B cell (primary cell): ENCODE measurements at regions not wholly inside any gene's neighbourhood (a gene's known extent, or its start where the extent isn't known, plus 50 kb on each side); places are given as distances from the start of the nearest gene placed in this dataset.

Experiments used
- ATAC-seq: fragments of 200-7000 bp; cut with Tn5 transposase; one replicate; pipeline ENCODE4 v1.10.0; 2021; ENCODE audit warnings: low read depth, mild to moderate bottlenecking, moderate number of reproducible peaks, moderate library complexity
- CTCF ChIA-PET: fragments of 350-600 bp; sonication (Branson Sonifier 250); formaldehyde crosslinking; loops from one replicate; lab custom pipeline; 2021; ENCODE audit warnings: antibody characterized with exemption, inconsistent platforms; lab: Charles Lee
- POLR2A ChIA-PET: fragments of 350-600 bp; sonication (Branson Sonifier 250); formaldehyde crosslinking; loops from one replicate; lab custom pipeline; 2021; ENCODE audit warnings: antibody characterized with exemption; lab: Charles Lee
- DNase-seq: peaks from one replicate; pipeline ENCODE4 v3.0.0; 2013
- H2AFZ ChIP-seq: 2 replicates; pipeline ENCODE4 v1.6.1; 2012; ENCODE audit warnings: mild to moderate bottlenecking, low read depth, low read length; ENCODE audit not compliant: insufficient read depth, poor library complexity, severe bottlenecking
- H3K27ac ChIP-seq, 2 donors: 1 replicate in 1 of 2; 2 replicates in 1 of 2; pipeline ENCODE4 v1.5.1; 2012 to 2013; ENCODE audit warnings: low read length in 2 of 2, mild to moderate bottlenecking in 2 of 2, moderate library complexity in 1 of 2
- H3K27me3 ChIP-seq, 4 experiments: fragments of 200-600 bp in 1 of 4; sonication (generic) in 1 of 4; replicated peaks in 1 of 4; 1 replicate in 2 of 4; 2 replicates in 2 of 4; pipeline versions ENCODE4 v1.6.1 to v1.7.0; 2013 to 2016; ENCODE audit warnings: low read length in 3 of 4, mild to moderate bottlenecking in 2 of 4, mixed read lengths in 1 of 4, moderate library complexity in 1 of 4; ENCODE audit not compliant: insufficient read depth in 4 of 4, control insufficient read depth in 3 of 4; ENCODE audit errors: control extremely low read depth in 1 of 4
- H3K36me3 ChIP-seq, 2 experiments: replicated peaks in 1 of 2; 1 replicate in 1 of 2; 2 replicates in 1 of 2; pipeline versions ENCODE4 v1.6.1 to v1.7.1; 2013; ENCODE audit warnings: low read length in 1 of 2; ENCODE audit not compliant: insufficient read depth in 2 of 2, control insufficient read depth in 1 of 2; ENCODE audit errors: control extremely low read depth in 1 of 2, extremely low read depth in 1 of 2
- H3K4me1 ChIP-seq, 2 donors: fragments of 200-600 bp in 1 of 2; sonication (generic) in 1 of 2; 1 replicate in 1 of 2; 2 replicates in 1 of 2; pipeline versions ENCODE4 v1.5.1 to v1.6.1; 2013 to 2017; ENCODE audit warnings: low read length in 2 of 2; ENCODE audit not compliant: control insufficient read depth in 2 of 2, insufficient read depth in 2 of 2
- H3K4me2 ChIP-seq: replicated peaks from 2 replicates; pipeline ENCODE3; 2012; ENCODE audit warnings: mild to moderate bottlenecking, low read depth, low read length; ENCODE audit not compliant: poor library complexity, severe bottlenecking
- H3K4me3 ChIP-seq, 5 experiments: fragments of 200-600 bp in 1 of 5; sonication (generic) in 1 of 5; 1 replicate in 3 of 5; 2 replicates in 2 of 5; pipeline versions ENCODE4 v1.5.1 to v1.7.0; 2011 to 2016; ENCODE audit warnings: low read length in 4 of 5, mild to moderate bottlenecking in 4 of 5, low read depth in 2 of 5, control low read depth in 1 of 5, moderate library complexity in 1 of 5; ENCODE audit not compliant: insufficient read depth in 1 of 5; ENCODE audit errors: control extremely low read depth in 1 of 5, extremely low read depth in 1 of 5
- H3K79me2 ChIP-seq: fragments of 200-600 bp; sonication (generic); one replicate; pipeline ENCODE4 v1.6.0; 2016; ENCODE audit warnings: low read length; ENCODE audit not compliant: control insufficient read depth, insufficient read depth
- H3K9ac ChIP-seq: fragments of 200-600 bp; sonication (generic); 2 replicates; pipeline ENCODE4 v1.6.1; 2017; ENCODE audit warnings: mild to moderate bottlenecking, low read length, moderate library complexity
- H3K9me3 ChIP-seq, 3 donors: one replicate each; pipeline versions ENCODE4 v1.6.1 to v1.7.1; 2013; ENCODE audit warnings: low read length in 2 of 3; ENCODE audit not compliant: control insufficient read depth in 2 of 3, insufficient read depth in 1 of 3; ENCODE audit errors: control extremely low read depth in 1 of 3
- H4K20me1 ChIP-seq: 2 replicates; pipeline ENCODE4 v1.6.0; 2012; ENCODE audit warnings: mild to moderate bottlenecking, low read length; ENCODE audit not compliant: insufficient read depth, control insufficient read depth, poor library complexity, severe bottlenecking
- H3K27ac Mint-ChIP-seq: one replicate; pipeline ENCODE4 v1.8.0; 2021; ENCODE audit warnings: mixed read lengths
- H3K27me3 Mint-ChIP-seq: one replicate; pipeline ENCODE4 v1.8.0; 2021; ENCODE audit warnings: mixed read lengths
- H3K4me1 Mint-ChIP-seq: one replicate; pipeline ENCODE4 v1.8.0; 2021; ENCODE audit warnings: mixed read lengths
- H3K4me3 Mint-ChIP-seq: one replicate; pipeline ENCODE4 v1.8.0; 2021; ENCODE audit warnings: mixed read lengths
- H3K9me3 Mint-ChIP-seq: one replicate; pipeline ENCODE4 v1.8.0; 2022; ENCODE audit warnings: mixed read lengths; ENCODE audit not compliant: insufficient read depth
- EZH2 ChIP-seq: IDR thresholded peaks from 2 replicates; pipeline ENCODE4 v1.6.1; 2012; ENCODE audit warnings: borderline replicate concordance, low read depth, mild to moderate bottlenecking, moderate library complexity, low read length; ENCODE audit not compliant: insufficient read depth, poor library complexity, severe bottlenecking
- WGBS: methylation state at CpG from one replicate; pipeline ENCODE4 v1.1.5; 2013; ENCODE audit warnings: missing lambda C conversion rate; ENCODE audit not compliant: insufficient coverage; 5-methylcytosine and 5-hydroxymethylcytosine counted together
- intact Hi-C: fragments of 100-400 bp; cut with micrococcal nuclease; formaldehyde crosslinking; loops from one replicate; pipeline ENCODE4 v1.10.0; 2022
- TF ChIP-seq, protein P1 (sequence below): fragments of 200-600 bp; IDR thresholded peaks from one replicate; pipeline ENCODE4 v1.8.0; 2022; ENCODE audit warnings: antibody characterized with exemption, mild to moderate bottlenecking

GRCh38 chr1:29646161-29646775, 409.9 kb downstream of the PTPRU start:
- no peak overlapping the region for H3K27ac Mint-ChIP-seq
- no peaks in the 10 kb centered on the region for H3K4me1 ChIP-seq
- no peak overlapping the region for H3K4me2 ChIP-seq
- no peak overlapping the region for H3K27ac ChIP-seq
- ATAC-seq (no peak), DNase-seq (no peak)
- H3K9me3 ChIP-seq: peaks cover 0 to 5% (median 0%) of the 10 kb centered on the region in 3 donors
- H3K27me3 ChIP-seq: no peaks in the 10 kb centered on the region
- no peaks in the 10 kb centered on the region for H3K79me2 ChIP-seq
- TF ChIP-seq, protein P1, sequence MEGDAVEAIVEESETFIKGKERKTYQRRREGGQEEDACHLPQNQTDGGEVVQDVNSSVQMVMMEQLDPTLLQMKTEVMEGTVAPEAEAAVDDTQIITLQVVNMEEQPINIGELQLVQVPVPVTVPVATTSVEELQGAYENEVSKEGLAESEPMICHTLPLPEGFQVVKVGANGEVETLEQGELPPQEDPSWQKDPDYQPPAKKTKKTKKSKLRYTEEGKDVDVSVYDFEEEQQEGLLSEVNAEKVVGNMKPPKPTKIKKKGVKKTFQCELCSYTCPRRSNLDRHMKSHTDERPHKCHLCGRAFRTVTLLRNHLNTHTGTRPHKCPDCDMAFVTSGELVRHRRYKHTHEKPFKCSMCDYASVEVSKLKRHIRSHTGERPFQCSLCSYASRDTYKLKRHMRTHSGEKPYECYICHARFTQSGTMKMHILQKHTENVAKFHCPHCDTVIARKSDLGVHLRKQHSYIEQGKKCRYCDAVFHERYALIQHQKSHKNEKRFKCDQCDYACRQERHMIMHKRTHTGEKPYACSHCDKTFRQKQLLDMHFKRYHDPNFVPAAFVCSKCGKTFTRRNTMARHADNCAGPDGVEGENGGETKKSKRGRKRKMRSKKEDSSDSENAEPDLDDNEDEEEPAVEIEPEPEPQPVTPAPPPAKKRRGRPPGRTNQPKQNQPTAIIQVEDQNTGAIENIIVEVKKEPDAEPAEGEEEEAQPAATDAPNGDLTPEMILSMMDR: no peak
- no peaks in the 10 kb centered on the region for H3K9me3 Mint-ChIP-seq
- no peak overlapping the region for H3K9ac ChIP-seq
- H3K4me3 Mint-ChIP-seq: no peak overlapping the region
- intact Hi-C loops: no loop called here
- peaks cover 19% of the 10 kb centered on the region for H3K27me3 Mint-ChIP-seq
- ChIA-PET POLR2A (no interaction called here), CTCF (no interaction called here)
- WGBS: 81% methylated on average over 5 of the region's 7 CpGs
- no peaks in the 10 kb centered on the region for H3K36me3 ChIP-seq
- H3K4me3 ChIP-seq: no peak overlapping the region
- no peaks in the 10 kb centered on the region for H3K4me1 Mint-ChIP-seq
- H4K20me1 ChIP-seq: no peaks in the 10 kb centered on the region
- no peak overlapping the region for H2AFZ ChIP-seq

GRCh38 chr1:29645586-29645985, 409.3 kb downstream of the PTPRU start:
- Histone ChIP-seq H4K20me1 (no peaks in the 10 kb centered on the region), H3K4me1 (no peaks in the 10 kb centered on the region), H3K4me2 (no peak overlapping the region), H3K36me3 (no peaks in the 10 kb centered on the region), H3K27ac (no peak overlapping the region), H2AFZ (no peak overlapping the region), H3K79me2 (no peaks in the 10 kb centered on the region), H3K27me3 (no peaks in the 10 kb centered on the region), H3K9ac (no peak overlapping the region), H3K4me3 (no peak overlapping the region), H3K9me3 (peaks cover 0 to 5% (median 0%) of the 10 kb centered on the region in 3 donors)
- no peak overlapping the region for H3K27ac Mint-ChIP-seq
- CTCF ChIA-PET: no interaction called here
- peaks cover 19% of the 10 kb centered on the region for H3K27me3 Mint-ChIP-seq
- intact Hi-C loops: no loop called here
- no peak for ATAC-seq
- TF ChIP-seq, protein P1: no peak
- no peak for TF ChIP-seq EZH2
- no peaks in the 10 kb centered on the region for H3K4me1 Mint-ChIP-seq
- H3K9me3 Mint-ChIP-seq: no peaks in the 10 kb centered on the region
- no peak overlapping the region for H3K4me3 Mint-ChIP-seq
- no peak for DNase-seq
- WGBS: 54% methylated on average over 6 of the region's 9 CpGs
- POLR2A ChIA-PET: no interaction called here
